ENCODE measurements at regions not wholly inside any gene's neighbourhood (a gene's known extent, or its start where the extent isn't known, plus 50 kb on each side); places are given as distances from the start of the nearest gene placed in this dataset.

- no peak for TF ChIP-seq POLR2A (IDR thresholded peaks at IDR 0.05)
- TF ChIP-seq CTCF (IDR thresholded peaks at IDR 0.05) = no peak
Observed at GRCh38 chr15:67003586-67003985, 61.8 kb upstream of the SMAD3 start.

Data from upper lobe of left lung (tissue), 4 donors.